Adipocyte (in vitro differentiated cells): ENCODE measurements at regions not wholly inside any gene's neighbourhood (a gene's known extent, or its start where the extent isn't known, plus 50 kb on each side); places are given as distances from the start of the nearest gene placed in this dataset.
A peak's percentile ranks its signal among the peaks of the same experiment; 100 is the strongest.
"Not testable (repeated sequence)": the region's sequence is repeated elsewhere in the genome, so short reads cannot be mapped to it uniquely, and the experiment has no call there.

Experiments used
- DNase-seq: peaks from one replicate; pipeline ENCODE4 v3.0.0-alpha.2; 2015; ENCODE audit warnings: low read depth
- H3K27me3 ChIP-seq: replicated peaks from 2 replicates; pipeline ENCODE4 v1.7.0; 2013; ENCODE audit warnings: mild to moderate bottlenecking, low read length, moderate library complexity; ENCODE audit not compliant: control insufficient read depth, insufficient read depth
- H3K36me3 ChIP-seq: 2 replicates; pipeline ENCODE4 v1.7.0; 2013; ENCODE audit warnings: low read length, mild to moderate bottlenecking, moderate library complexity; ENCODE audit not compliant: control insufficient read depth, insufficient read depth, severe bottlenecking
- H3K4me1 ChIP-seq: 2 replicates; pipeline ENCODE4 v1.7.0; 2013; ENCODE audit warnings: mild to moderate bottlenecking, low read length, moderate library complexity; ENCODE audit not compliant: control insufficient read depth, insufficient read depth
- H3K4me3 ChIP-seq: 2 replicates; pipeline ENCODE4 v1.7.0; 2013; ENCODE audit warnings: mild to moderate bottlenecking, low read length, moderate library complexity
- H3K9ac ChIP-seq: 2 replicates; pipeline ENCODE4 v1.7.0; 2013; ENCODE audit warnings: mild to moderate bottlenecking, low read length, moderate library complexity
- H3K9me3 ChIP-seq: 2 replicates; pipeline ENCODE4 v1.7.0; 2013; ENCODE audit warnings: mild to moderate bottlenecking, low read length, moderate library complexity; ENCODE audit not compliant: control insufficient read depth

DNA sequence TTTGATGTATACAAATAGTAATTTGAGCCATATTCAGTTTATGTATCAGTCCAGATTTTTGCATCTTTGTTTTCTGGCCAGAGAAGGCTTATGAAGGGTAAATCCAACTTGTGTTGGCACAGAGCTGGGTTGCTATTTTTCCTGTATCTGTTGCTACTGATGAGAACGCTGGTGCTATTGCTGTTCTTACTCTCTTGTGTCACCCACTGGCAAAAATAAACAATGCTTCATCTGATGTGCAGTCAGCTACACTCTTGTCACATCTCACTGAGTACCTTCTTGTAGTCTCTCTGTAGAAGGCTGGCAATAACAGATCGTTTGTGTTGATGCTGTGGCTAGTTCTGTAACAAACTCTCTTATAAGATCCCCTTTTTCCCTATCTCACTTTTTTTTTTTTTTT, 323.4 kb downstream of the CDH19 start:
- Histone ChIP-seq H3K9me3 (peaks cover 3% of the 10 kb centered on the region), H3K36me3 (no peaks in the 10 kb centered on the region), H3K9ac (no peak overlapping the region), H3K4me1 (no peaks in the 10 kb centered on the region), H3K27me3 (no peaks in the 10 kb centered on the region), H3K4me3 (no peak overlapping the region)
- no peak for DNase-seq

GRCh38 chr18:66271962-66272361, 331.9 kb downstream of the CDH19 start:
- H3K4me3 ChIP-seq = no peak overlapping the region
- DNase-seq = no peak
- peaks cover 23% of the 10 kb centered on the region for H3K9me3 ChIP-seq

DNA sequence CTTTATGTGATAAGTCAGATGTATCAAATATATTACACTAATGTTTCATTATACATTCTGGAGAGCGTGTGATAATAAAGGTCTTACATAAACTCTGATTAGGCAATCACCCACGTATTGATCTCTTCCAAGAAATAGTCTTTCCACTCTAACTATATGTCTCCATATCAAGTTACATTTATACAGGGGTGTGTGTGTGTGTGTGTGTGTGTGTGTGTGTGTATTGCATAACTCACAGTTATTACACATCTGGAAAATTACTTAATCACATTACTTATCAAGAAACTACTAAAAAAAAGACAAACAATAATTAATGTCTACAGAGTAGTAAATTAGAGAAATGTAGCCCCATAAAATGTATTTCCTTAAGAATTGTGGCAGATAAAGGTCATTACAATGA, 339.8 kb downstream of the CDH19 start:
- no peak for DNase-seq
- Histone ChIP-seq H3K4me3 (no peak overlapping the region), H3K9me3 (peaks cover 8% of the 10 kb centered on the region), H3K36me3 (no peaks in the 10 kb centered on the region), H3K9ac (no peak overlapping the region), H3K4me1 (peaks cover 5% of the 10 kb centered on the region), H3K27me3 (no peaks in the 10 kb centered on the region)

More at GRCh38 chr18:66271962-66272361, 331.9 kb downstream of the CDH19 start:
- H3K36me3 ChIP-seq = no peaks in the 10 kb centered on the region
- no peak overlapping the region for H3K9ac ChIP-seq
- H3K27me3 ChIP-seq = no peaks in the 10 kb centered on the region
- H3K4me1 ChIP-seq = no peaks in the 10 kb centered on the region

DNA sequence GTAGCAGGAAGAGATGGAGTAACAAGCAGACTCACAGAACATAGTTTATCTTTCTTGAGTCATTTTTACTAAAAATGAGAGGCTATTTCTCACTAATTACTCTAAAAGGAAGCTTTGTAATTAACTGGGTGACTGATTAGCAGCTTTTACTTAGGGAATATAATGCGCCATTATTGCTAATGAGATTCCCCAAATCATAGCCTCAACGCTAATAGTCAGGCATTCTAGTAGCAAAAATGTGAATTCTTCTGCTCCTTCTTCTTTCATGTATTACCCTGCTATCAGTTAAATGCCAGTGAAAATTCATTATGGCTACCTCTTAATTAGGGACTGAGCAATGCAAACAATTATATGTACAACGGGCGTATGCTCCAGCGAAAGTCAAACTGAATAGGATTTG, 349.8 kb downstream of the CDH19 start:
- Histone ChIP-seq H3K4me3 (no peak overlapping the region), H3K27me3 (no peaks in the 10 kb centered on the region), H3K9ac (no peak overlapping the region), H3K9me3 (no peaks in the 10 kb centered on the region), H3K4me1 (peaks cover 11% of the 10 kb centered on the region), H3K36me3 (no peaks in the 10 kb centered on the region)
- DNase-seq = no peak

- Histone ChIP-seq H3K4me3 (peak overlapping the region; percentile 11), H3K36me3 (no peaks in the 10 kb centered on the region), H3K9ac (no peak overlapping the region), H3K4me1 (peaks cover 11% of the 10 kb centered on the region), H3K9me3 (no peaks in the 10 kb centered on the region), H3K27me3 (no peaks in the 10 kb centered on the region)
- DNase-seq = peak; percentile 0
These were observed 351.2 kb downstream of the CDH19 start for GRCh38 chr18:66252703-66253102.

- no peak overlapping the region for H3K9ac ChIP-seq
These were observed 368.7 kb downstream of the CDH19 start for GRCh38 chr18:66235206-66235605.

DNA sequence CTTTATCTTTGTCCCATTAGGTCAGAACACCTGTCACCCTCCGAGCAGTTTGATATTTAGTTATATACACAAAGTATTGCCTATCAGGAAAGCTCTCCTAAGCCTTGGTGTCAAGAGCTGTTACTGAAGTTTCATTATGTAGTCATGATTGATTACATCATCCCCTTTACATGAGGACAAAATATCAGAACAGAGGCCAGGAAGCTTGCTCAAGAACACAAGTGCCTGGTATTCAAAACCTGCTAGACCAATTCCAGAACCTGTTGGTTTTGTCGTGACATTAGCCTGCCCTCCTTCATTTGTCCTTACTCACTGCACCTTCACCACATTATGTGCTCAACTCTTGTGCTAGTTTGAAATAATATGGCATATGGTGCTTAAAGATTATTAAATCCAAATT, 377.1 kb downstream of the CDH19 start:
- Histone ChIP-seq H3K4me3 (no peak overlapping the region), H3K4me1 (peaks cover 6% of the 10 kb centered on the region), H3K27me3 (no peaks in the 10 kb centered on the region), H3K9me3 (no peaks in the 10 kb centered on the region), H3K9ac (no peak overlapping the region), H3K36me3 (no peaks in the 10 kb centered on the region)
- DNase-seq = no peak

More at GRCh38 chr18:66235206-66235605, 368.7 kb downstream of the CDH19 start:
- no peak for DNase-seq
- Histone ChIP-seq H3K36me3 (no peaks in the 10 kb centered on the region), H3K4me3 (no peak overlapping the region), H3K9me3 (no peaks in the 10 kb centered on the region), H3K27me3 (no peaks in the 10 kb centered on the region), H3K4me1 (no peaks in the 10 kb centered on the region)

- H3K9me3 ChIP-seq, DNase-seq, H3K27me3 ChIP-seq, H3K4me1 ChIP-seq, H3K9ac ChIP-seq, H3K4me3 ChIP-seq, H3K36me3 ChIP-seq: not testable (repeated sequence)
These were observed 380.6 kb downstream of the CDH19 start for GRCh38 chr18:66223317-66223716.

DNA sequence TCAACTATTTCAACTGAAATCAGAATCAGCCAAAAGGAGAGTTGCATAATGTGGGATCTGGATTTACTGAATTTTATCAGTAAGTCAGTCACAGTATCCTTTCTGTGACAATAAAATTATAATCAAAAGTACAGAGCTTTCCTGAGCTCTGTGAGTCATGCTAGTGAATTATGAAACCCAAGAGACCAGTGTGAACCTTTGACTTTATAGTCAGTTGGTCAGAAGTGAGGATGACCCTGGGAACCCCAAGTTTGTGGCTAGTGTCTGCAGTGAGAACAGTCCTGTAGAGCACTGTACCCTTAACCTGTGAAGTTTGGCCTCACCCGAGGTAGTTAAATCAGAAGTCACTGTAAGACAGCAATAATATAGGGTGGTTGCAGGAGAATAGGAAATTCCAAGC, 381.7 kb downstream of the CDH19 start:
- peaks cover 9% of the 10 kb centered on the region for H3K4me1 ChIP-seq
- DNase-seq = no peak
- H3K9me3 ChIP-seq = no peaks in the 10 kb centered on the region
- no peaks in the 10 kb centered on the region for H3K27me3 ChIP-seq
- no peak overlapping the region for H3K4me3 ChIP-seq
- no peak overlapping the region for H3K9ac ChIP-seq
- H3K36me3 ChIP-seq = no peaks in the 10 kb centered on the region

DNA sequence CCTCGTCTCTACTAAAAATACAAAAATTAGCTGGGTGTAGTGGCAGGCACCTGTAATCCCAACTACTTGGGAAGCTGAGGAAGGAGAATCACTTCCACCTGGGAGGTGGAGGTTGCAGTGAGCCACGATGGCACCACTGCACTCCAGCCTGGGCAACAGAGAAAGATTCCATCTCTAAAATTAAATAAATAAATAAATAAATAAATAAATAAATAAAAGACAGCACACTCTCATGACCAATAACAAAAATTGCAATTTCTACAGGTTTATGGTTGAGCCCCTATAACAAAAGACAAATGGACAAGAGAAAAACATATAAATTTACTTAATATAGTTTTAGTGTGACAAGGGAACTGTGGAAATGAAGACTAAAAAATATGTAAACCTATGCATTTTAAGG, 384.1 kb downstream of the CDH19 start:
- no peak for DNase-seq
- H3K9me3 ChIP-seq = no peaks in the 10 kb centered on the region
- H3K36me3 ChIP-seq = no peaks in the 10 kb centered on the region
- peaks cover 9% of the 10 kb centered on the region for H3K4me1 ChIP-seq
- H3K9ac ChIP-seq = no peak overlapping the region
- H3K27me3 ChIP-seq = no peaks in the 10 kb centered on the region
- no peak overlapping the region for H3K4me3 ChIP-seq

- Histone ChIP-seq H3K4me3 (no peak overlapping the region), H3K9me3 (no peaks in the 10 kb centered on the region), H3K4me1 (no peaks in the 10 kb centered on the region), H3K27me3 (no peaks in the 10 kb centered on the region), H3K9ac (no peak overlapping the region), H3K36me3 (no peaks in the 10 kb centered on the region)
- DNase-seq = no peak
These were observed 392.1 kb downstream of the CDH19 start for GRCh38 chr18:66211749-66212148.

- no peak overlapping the region for H3K9ac ChIP-seq
- H3K4me3 ChIP-seq = no peak overlapping the region
- no peak for DNase-seq
These were observed 393.0 kb downstream of the CDH19 start for GRCh38 chr18:66210875-66211274.

More at GRCh38 chr18:66210875-66211274, 393.0 kb downstream of the CDH19 start:
- Histone ChIP-seq H3K9me3 (no peaks in the 10 kb centered on the region), H3K36me3 (no peaks in the 10 kb centered on the region), H3K27me3 (no peaks in the 10 kb centered on the region), H3K4me1 (no peaks in the 10 kb centered on the region)
